ENCODE measurements at regions not wholly inside any gene's neighbourhood (a gene's known extent, or its start where the extent isn't known, plus 50 kb on each side); places are given as distances from the start of the nearest gene placed in this dataset.

GRCh38 chr9:14466828-14467227 lies 152.9 kb upstream of the NFIB start:
- Mint-ChIP-seq H3K27ac (no peak overlapping the region), H3K4me3 (no peak overlapping the region), H3K27me3 (no peaks in the 10 kb centered on the region), H3K36me3 (ENCODE audit: low read depth) (no peaks in the 10 kb centered on the region), H3K4me1 (ENCODE audit: low read depth) (no peaks in the 10 kb centered on the region), H3K9me3 (no peaks in the 10 kb centered on the region)
- intact Hi-C loops (cut with micrococcal nuclease), result no loop called here

GRCh38 chr9:14466429-14466818 lies 152.5 kb upstream of the NFIB start:
- intact Hi-C loops (cut with micrococcal nuclease), result no loop called here
- no peaks in the 10 kb centered on the region for H3K9me3 Mint-ChIP-seq
- no peaks in the 10 kb centered on the region for H3K27me3 Mint-ChIP-seq

GRCh38 chr9:14462950-14463349 lies 149.0 kb upstream of the NFIB start:
- Mint-ChIP-seq H3K27ac (no peak overlapping the region), H3K36me3 (ENCODE audit: low read depth) (no peaks in the 10 kb centered on the region), H3K9me3 (no peaks in the 10 kb centered on the region), H3K27me3 (no peaks in the 10 kb centered on the region), H3K4me1 (ENCODE audit: low read depth) (no peaks in the 10 kb centered on the region), H3K4me3 (no peak overlapping the region)
- intact Hi-C loops (cut with micrococcal nuclease), result no loop called here

More at GRCh38 chr9:14466429-14466818, 152.5 kb upstream of the NFIB start:
- H3K36me3 Mint-ChIP-seq (ENCODE audit: low read depth), result no peaks in the 10 kb centered on the region
- no peaks in the 10 kb centered on the region for H3K4me1 Mint-ChIP-seq (ENCODE audit: low read depth)
- H3K4me3 Mint-ChIP-seq, result no peak overlapping the region
- H3K27ac Mint-ChIP-seq, result no peak overlapping the region

- no peak overlapping the region for H3K4me3 Mint-ChIP-seq
- H3K4me1 Mint-ChIP-seq (ENCODE audit: low read depth), result no peaks in the 10 kb centered on the region
- intact Hi-C loops (cut with micrococcal nuclease), result no loop called here
- H3K9me3 Mint-ChIP-seq, result no peaks in the 10 kb centered on the region
- H3K27ac Mint-ChIP-seq, result no peak overlapping the region
- no peaks in the 10 kb centered on the region for H3K27me3 Mint-ChIP-seq
- H3K36me3 Mint-ChIP-seq (ENCODE audit: low read depth), result no peaks in the 10 kb centered on the region
Observed at GRCh38 chr9:14455243-14455642, 141.3 kb upstream of the NFIB start.

GRCh38 chr9:14453286-14453685 lies 139.3 kb upstream of the NFIB start:
- Mint-ChIP-seq H3K4me1 (ENCODE audit: low read depth) (no peaks in the 10 kb centered on the region), H3K36me3 (ENCODE audit: low read depth) (no peaks in the 10 kb centered on the region)

GRCh38 chr9:14452539-14452938 lies 138.6 kb upstream of the NFIB start:
- Mint-ChIP-seq H3K4me3 (no peak overlapping the region), H3K36me3 (ENCODE audit: low read depth) (no peaks in the 10 kb centered on the region), H3K4me1 (ENCODE audit: low read depth) (no peaks in the 10 kb centered on the region), H3K27ac (no peak overlapping the region), H3K27me3 (no peaks in the 10 kb centered on the region), H3K9me3 (no peaks in the 10 kb centered on the region)
- intact Hi-C loops (cut with micrococcal nuclease), result no loop called here

More at GRCh38 chr9:14453286-14453685, 139.3 kb upstream of the NFIB start:
- H3K9me3 Mint-ChIP-seq, result no peaks in the 10 kb centered on the region
- no peak overlapping the region for H3K27ac Mint-ChIP-seq
- H3K27me3 Mint-ChIP-seq, result no peaks in the 10 kb centered on the region
- no peak overlapping the region for H3K4me3 Mint-ChIP-seq
- intact Hi-C loops (cut with micrococcal nuclease), result no loop called here

- Mint-ChIP-seq H3K36me3 (ENCODE audit: low read depth) (no peaks in the 10 kb centered on the region), H3K27me3 (no peaks in the 10 kb centered on the region), H3K4me1 (ENCODE audit: low read depth) (no peaks in the 10 kb centered on the region), H3K9me3 (no peaks in the 10 kb centered on the region), H3K4me3 (no peak overlapping the region), H3K27ac (no peak overlapping the region)
- intact Hi-C loops (cut with micrococcal nuclease), result no loop called here
Observed at GRCh38 chr9:14451949-14452348, 138.0 kb upstream of the NFIB start.

GRCh38 chr9:14447103-14447502 lies 133.2 kb upstream of the NFIB start:
- Mint-ChIP-seq H3K27ac (no peak overlapping the region), H3K27me3 (peaks cover 2% of the 10 kb centered on the region), H3K9me3 (no peaks in the 10 kb centered on the region), H3K4me1 (ENCODE audit: low read depth) (no peaks in the 10 kb centered on the region), H3K4me3 (no peak overlapping the region), H3K36me3 (ENCODE audit: low read depth) (no peaks in the 10 kb centered on the region)
- intact Hi-C loops (cut with micrococcal nuclease), result no loop called here

- Mint-ChIP-seq H3K4me1 (ENCODE audit: low read depth) (no peaks in the 10 kb centered on the region), H3K27me3 (peaks cover 2% of the 10 kb centered on the region)
Observed at GRCh38 chr9:14445946-14446345, 132.0 kb upstream of the NFIB start.

GRCh38 chr9:14442956-14443355 lies 129.0 kb upstream of the NFIB start:
- H3K4me1 Mint-ChIP-seq (ENCODE audit: low read depth), result no peaks in the 10 kb centered on the region
- no peak overlapping the region for H3K27ac Mint-ChIP-seq
- intact Hi-C loops (cut with micrococcal nuclease), result no loop called here
- peaks cover 2% of the 10 kb centered on the region for H3K27me3 Mint-ChIP-seq
- no peaks in the 10 kb centered on the region for H3K9me3 Mint-ChIP-seq
- H3K36me3 Mint-ChIP-seq (ENCODE audit: low read depth), result no peaks in the 10 kb centered on the region
- no peak overlapping the region for H3K4me3 Mint-ChIP-seq

More at GRCh38 chr9:14445946-14446345, 132.0 kb upstream of the NFIB start:
- Mint-ChIP-seq H3K27ac (no peak overlapping the region), H3K36me3 (ENCODE audit: low read depth) (no peaks in the 10 kb centered on the region), H3K4me3 (no peak overlapping the region), H3K9me3 (no peaks in the 10 kb centered on the region)
- intact Hi-C loops (cut with micrococcal nuclease), result no loop called here

- no peak overlapping the region for H3K27ac Mint-ChIP-seq
- no peak overlapping the region for H3K4me3 Mint-ChIP-seq
- H3K36me3 Mint-ChIP-seq (ENCODE audit: low read depth), result no peaks in the 10 kb centered on the region
- H3K27me3 Mint-ChIP-seq, result peaks cover 4% of the 10 kb centered on the region
- no peaks in the 10 kb centered on the region for H3K9me3 Mint-ChIP-seq
- intact Hi-C loops (cut with micrococcal nuclease), result no loop called here
- H3K4me1 Mint-ChIP-seq (ENCODE audit: low read depth), result no peaks in the 10 kb centered on the region
Observed at GRCh38 chr9:14441976-14442651, 128.2 kb upstream of the NFIB start.

GRCh38 chr9:14441115-14441514 lies 127.2 kb upstream of the NFIB start:
- Mint-ChIP-seq H3K36me3 (ENCODE audit: low read depth) (no peaks in the 10 kb centered on the region), H3K4me3 (no peak overlapping the region), H3K9me3 (no peaks in the 10 kb centered on the region), H3K4me1 (ENCODE audit: low read depth) (no peaks in the 10 kb centered on the region), H3K27ac (no peak overlapping the region), H3K27me3 (peaks cover 4% of the 10 kb centered on the region)
- intact Hi-C loops (cut with micrococcal nuclease), result no loop called here

- no peak overlapping the region for H3K27ac Mint-ChIP-seq
- H3K4me1 Mint-ChIP-seq (ENCODE audit: low read depth), result no peaks in the 10 kb centered on the region
- intact Hi-C loops (cut with micrococcal nuclease), result no loop called here
- no peak overlapping the region for H3K4me3 Mint-ChIP-seq
- H3K27me3 Mint-ChIP-seq, result peaks cover 4% of the 10 kb centered on the region
- no peaks in the 10 kb centered on the region for H3K36me3 Mint-ChIP-seq (ENCODE audit: low read depth)
- no peaks in the 10 kb centered on the region for H3K9me3 Mint-ChIP-seq
Observed at GRCh38 chr9:14440062-14440461, 126.1 kb upstream of the NFIB start.

GRCh38 chr9:14439555-14439954 lies 125.6 kb upstream of the NFIB start:
- no peaks in the 10 kb centered on the region for H3K4me1 Mint-ChIP-seq (ENCODE audit: low read depth)
- H3K4me3 Mint-ChIP-seq, result no peak overlapping the region
- H3K27ac Mint-ChIP-seq, result no peak overlapping the region
- peaks cover 4% of the 10 kb centered on the region for H3K27me3 Mint-ChIP-seq
- H3K9me3 Mint-ChIP-seq, result no peaks in the 10 kb centered on the region
- no peaks in the 10 kb centered on the region for H3K36me3 Mint-ChIP-seq (ENCODE audit: low read depth)
- intact Hi-C loops (cut with micrococcal nuclease), result no loop called here

Measured in dendritic cell treated with granulocyte-macrophage colony-stimulating factor and Interleukin-4, amounts not matched to agents 40 ng/mL and 50 ng/mL, for 4 days (primary cell).